Activated T-cell treated with anti-CD3 and anti-CD28 coated beads, Interleukin-2, amount 50 U/mL, for 1 hour (primary cell): ENCODE measurements at regions not wholly inside any gene's neighbourhood (a gene's known extent, or its start where the extent isn't known, plus 50 kb on each side); places are given as distances from the start of the nearest gene placed in this dataset.
"Not testable (repeated sequence)": the region's sequence is repeated elsewhere in the genome, so short reads cannot be mapped to it uniquely, and the experiment has no call there.

Source experiments
- DNase-seq: peaks from one replicate; pipeline ENCODE4 v3.0.0-alpha.2; 2020

GRCh38 chr18:4758980-4759379 lies 303.9 kb upstream of the DLGAP1 start:
- DNase-seq: no peak

GRCh38 chr18:4755848-4756247 lies 300.7 kb upstream of the DLGAP1 start:
- DNase-seq: no peak

- not testable (repeated sequence) for DNase-seq
These were observed 298.0 kb upstream of the DLGAP1 start for GRCh38 chr18:4753151-4753550.

GRCh38 chr18:4751523-4751922 lies 296.4 kb upstream of the DLGAP1 start:
- no peak for DNase-seq

GRCh38 chr18:4750393-4751346 lies 295.6 kb upstream of the DLGAP1 start:
- DNase-seq: no peak

DNA sequence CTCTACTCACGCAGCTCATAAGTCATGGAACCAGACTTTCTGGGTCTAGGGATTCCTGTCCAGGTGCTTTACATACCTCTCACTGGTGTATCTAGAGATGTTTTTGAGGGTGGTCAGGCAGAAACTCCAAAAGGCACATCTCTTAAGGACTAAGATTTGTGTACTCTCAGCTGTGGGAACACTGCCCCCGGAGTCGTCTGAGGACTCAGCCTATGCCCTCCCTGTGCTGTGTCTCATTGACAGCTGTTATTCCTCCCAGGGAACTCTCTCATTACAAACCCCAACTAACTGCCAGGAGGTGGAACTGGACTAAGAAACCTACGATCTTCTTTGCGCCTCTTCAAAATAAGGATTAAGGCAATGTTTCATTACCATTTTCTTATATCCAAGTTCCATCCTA lies 293.9 kb upstream of the DLGAP1 start:
- DNase-seq: no peak

GRCh38 chr18:4734903-4735302 lies 279.8 kb upstream of the DLGAP1 start:
- no peak for DNase-seq

DNA sequence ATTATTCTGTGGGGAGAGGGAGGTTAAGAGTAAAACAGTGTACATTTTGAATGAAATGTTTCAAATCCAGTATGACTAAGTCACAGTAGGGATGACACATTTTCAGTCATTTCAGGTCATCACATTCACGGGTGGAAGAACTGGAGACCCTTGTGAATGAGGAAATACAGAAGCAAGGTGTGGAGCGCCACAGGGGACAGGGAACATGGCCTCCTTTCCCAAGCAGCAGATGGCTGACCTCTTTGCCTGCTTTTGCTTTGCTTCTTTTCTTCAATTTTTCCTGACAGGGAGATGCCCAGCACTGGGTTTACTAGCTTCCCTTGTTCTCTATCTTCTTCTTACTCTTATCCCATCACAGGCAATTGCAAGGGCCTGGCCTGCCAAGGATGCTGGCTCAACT lies 278.9 kb upstream of the DLGAP1 start:
- no peak for DNase-seq

GRCh38 chr18:4721545-4721944 lies 266.4 kb upstream of the DLGAP1 start:
- no peak for DNase-seq

- DNase-seq: no peak
These were observed 265.4 kb upstream of the DLGAP1 start for GRCh38 chr18:4720518-4720917.

GRCh38 chr18:4705894-4706293 lies 250.8 kb upstream of the DLGAP1 start:
- DNase-seq: no peak

GRCh38 chr18:4704781-4705180 lies 249.7 kb upstream of the DLGAP1 start:
- no peak for DNase-seq

DNA sequence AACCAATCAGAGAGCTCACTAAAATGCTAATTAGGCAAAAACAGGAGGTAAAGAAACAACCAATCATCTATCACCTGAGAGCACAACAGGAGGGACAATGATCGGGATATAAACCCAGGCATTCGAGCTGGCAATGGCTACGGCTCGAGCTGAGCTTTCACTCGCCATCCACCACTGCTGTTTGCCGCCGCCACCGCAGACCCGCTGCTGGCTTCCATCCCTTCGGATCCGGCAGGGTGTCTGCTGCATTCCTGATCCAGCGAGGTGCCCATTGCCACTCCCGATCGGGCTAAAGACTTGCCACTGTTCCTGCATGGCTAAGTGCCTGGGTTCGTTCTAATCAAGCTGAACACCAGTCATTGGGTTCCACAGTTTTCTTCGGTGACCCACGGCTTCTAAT lies 236.7 kb upstream of the DLGAP1 start:
- no peak for DNase-seq

- not testable (repeated sequence) for DNase-seq
These were observed 223.6 kb upstream of the DLGAP1 start for GRCh38 chr18:4678685-4679084.

DNA sequence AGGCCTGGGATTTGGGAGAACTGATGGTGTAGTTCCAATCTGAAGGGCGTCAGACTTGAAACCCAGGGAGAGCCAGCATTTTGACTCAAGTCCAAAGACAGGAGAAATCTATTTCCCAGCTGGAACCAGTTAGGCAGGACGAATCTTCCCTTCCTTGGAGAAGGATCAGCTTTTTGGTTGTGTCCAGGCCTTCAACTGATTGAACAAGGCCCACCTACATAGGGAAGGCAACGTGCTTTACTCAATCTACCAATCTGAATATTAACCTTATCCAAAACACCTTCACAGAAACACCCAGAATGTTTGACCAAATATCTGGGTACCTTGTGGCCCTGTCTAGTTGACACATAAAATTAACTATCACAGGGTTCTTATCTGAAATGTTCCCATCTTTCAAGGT lies 221.9 kb upstream of the DLGAP1 start:
- no peak for DNase-seq

- no peak for DNase-seq
These were observed 217.1 kb upstream of the DLGAP1 start for GRCh38 chr18:4672162-4672561.

DNA sequence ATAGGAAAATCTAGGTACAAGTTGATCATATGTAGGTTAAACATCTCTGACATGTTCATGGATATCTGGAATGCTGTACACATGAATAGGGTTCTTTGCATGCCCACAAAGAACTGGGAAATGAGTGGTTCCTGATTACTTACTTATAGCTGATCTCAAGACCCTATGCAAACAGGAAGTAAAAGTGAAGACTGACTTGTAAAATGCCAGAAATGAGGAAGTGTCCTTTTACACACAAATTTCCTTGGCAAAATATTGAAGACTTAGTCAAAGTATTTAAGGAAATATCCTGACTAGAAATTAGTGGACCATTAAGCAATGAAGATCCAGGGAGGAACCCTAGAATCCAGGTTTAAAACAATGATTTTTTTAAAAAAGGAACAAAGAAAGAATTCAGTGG lies 203.7 kb upstream of the DLGAP1 start:
- no peak for DNase-seq

- DNase-seq: no peak
These were observed 198.3 kb upstream of the DLGAP1 start for GRCh38 chr18:4653418-4653817.

GRCh38 chr18:4641771-4642368 lies 186.8 kb upstream of the DLGAP1 start:
- no peak for DNase-seq

DNA sequence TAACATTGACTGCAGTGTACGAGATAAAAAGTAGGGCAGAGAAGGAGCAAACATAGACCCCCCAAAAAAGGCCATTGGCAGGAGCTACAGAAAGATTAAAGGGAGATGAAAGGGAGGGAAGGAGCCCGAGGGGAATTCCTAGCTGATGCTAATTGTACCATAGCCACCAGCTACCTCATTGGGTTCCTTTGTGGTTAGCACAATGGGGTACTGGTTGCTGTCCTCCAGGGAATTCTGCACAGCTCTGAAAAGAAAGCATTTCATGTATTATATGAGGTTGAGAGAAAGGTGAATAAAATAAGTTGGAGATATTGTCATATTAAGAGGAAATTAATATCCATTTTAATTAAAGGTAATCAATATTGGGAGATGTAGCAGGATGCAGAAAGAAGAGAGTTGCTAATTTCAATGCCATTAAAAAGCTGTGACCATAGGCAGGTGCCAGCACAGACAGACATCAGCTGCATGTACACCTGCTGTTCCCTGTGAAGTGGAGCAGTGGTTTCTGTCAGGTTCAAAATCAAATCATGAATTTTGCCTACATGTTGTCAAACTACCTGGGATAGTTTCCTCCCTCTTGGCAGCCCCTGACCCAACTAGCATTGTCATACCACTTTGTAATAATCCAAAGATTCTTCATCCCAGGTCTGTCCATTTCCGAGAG lies 185.4 kb upstream of the DLGAP1 start:
- DNase-seq: no peak

DNA sequence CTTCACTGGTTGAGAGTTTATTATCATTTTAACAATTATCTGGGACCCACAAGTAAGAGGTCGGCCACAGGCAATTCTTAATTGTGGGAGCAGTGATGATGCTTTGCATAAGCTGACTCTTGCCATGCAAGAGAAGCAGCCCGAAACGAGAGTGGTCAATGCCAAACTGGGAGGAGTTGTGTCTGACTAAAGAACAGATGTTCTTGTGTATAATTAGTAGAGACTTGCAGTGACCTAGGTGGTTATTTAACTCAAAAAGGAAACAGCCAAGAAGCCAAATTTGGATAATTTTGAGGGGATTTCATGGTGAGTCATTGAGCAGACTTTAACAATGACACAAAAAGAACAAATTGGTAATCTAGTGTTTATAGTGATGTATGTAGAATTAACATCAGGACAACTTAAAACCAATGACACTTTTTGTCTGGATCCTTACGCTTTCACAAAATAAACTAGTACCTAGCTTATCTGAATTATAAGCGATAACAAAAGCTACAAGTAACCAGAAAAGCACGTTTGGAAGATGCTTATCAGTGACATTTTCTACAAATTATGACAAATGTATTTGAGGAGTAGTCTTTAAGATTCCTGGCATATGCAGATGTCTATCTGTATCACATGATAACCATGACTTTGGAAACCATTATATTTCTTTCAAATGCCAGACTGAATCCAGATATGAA lies 184.7 kb upstream of the DLGAP1 start:
- no peak for DNase-seq

- no peak for DNase-seq
These were observed 183.6 kb upstream of the DLGAP1 start for GRCh38 chr18:4638680-4639079.

DNA sequence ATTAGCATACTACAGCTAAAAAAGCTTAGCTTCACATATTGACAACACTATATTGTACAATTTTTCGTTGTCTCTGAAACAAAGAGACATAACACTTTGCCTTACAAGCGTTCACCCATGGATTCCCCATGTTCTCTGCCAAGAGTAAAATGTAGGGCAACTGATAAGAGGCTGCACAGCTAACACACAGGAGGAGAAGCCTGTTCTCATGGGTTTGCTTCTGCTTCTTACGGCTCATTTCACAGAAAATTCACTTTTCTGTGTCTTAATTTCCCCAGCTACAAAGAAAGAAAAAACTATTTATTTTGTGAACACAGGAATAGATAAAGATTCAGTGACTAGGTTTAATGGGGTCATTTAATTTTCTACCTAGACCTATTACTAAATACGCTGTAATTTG lies 182.8 kb upstream of the DLGAP1 start:
- no peak for DNase-seq
